ENCODE measurements at regions not wholly inside any gene's neighbourhood (a gene's known extent, or its start where the extent isn't known, plus 50 kb on each side); places are given as distances from the start of the nearest gene placed in this dataset.

DNA sequence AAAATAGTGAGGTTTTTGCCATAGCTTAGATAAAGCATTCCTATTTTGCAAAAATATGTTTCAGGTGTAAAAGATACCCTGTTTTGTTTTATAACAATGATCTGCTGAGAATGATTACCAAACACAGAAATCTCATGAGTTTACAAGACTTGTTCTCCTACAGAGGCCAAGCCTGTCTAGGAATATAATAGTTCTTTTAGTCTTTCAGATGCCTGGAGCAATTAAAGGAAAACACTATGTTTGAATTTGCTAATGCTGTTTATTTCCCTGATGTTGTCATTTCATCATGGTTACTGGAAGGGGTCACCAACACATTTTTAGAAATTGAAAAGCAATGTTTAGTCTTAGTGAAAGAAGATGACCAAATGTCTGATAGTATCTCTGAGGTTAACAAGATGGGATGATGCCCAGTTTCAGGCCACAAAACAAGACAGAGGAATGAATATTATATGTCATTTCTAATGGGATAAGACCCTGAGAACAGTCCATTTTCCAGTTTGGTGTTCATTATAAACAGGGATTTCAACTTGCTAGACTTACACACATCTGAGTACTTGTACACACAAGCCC is 559.9 kb downstream of the INHBA start:
- TF ChIP-seq SREBF1 (IDR thresholded peaks at IDR 0.05; ENCODE audit: low read length) (no peak), CREB1 (IDR thresholded peaks at IDR 0.05; ENCODE audit: low read depth) (no peak), TBL1XR1 (IDR thresholded peaks at IDR 0.05; ENCODE audit: low read depth, low read length) (no peak)
- TF ChIP-seq, protein P1, sequence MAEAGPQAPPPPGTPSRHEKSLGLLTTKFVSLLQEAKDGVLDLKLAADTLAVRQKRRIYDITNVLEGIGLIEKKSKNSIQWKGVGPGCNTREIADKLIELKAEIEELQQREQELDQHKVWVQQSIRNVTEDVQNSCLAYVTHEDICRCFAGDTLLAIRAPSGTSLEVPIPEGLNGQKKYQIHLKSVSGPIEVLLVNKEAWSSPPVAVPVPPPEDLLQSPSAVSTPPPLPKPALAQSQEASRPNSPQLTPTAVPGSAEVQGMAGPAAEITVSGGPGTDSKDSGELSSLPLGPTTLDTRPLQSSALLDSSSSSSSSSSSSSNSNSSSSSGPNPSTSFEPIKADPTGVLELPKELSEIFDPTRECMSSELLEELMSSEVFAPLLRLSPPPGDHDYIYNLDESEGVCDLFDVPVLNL (IDR thresholded peaks at IDR 0.05; ENCODE audit: low read depth, low read length), result no peak

All from GM12878 (cell line).